ENCODE measurements at regions not wholly inside any gene's neighbourhood (a gene's known extent, or its start where the extent isn't known, plus 50 kb on each side); places are given as distances from the start of the nearest gene placed in this dataset.

DNA sequence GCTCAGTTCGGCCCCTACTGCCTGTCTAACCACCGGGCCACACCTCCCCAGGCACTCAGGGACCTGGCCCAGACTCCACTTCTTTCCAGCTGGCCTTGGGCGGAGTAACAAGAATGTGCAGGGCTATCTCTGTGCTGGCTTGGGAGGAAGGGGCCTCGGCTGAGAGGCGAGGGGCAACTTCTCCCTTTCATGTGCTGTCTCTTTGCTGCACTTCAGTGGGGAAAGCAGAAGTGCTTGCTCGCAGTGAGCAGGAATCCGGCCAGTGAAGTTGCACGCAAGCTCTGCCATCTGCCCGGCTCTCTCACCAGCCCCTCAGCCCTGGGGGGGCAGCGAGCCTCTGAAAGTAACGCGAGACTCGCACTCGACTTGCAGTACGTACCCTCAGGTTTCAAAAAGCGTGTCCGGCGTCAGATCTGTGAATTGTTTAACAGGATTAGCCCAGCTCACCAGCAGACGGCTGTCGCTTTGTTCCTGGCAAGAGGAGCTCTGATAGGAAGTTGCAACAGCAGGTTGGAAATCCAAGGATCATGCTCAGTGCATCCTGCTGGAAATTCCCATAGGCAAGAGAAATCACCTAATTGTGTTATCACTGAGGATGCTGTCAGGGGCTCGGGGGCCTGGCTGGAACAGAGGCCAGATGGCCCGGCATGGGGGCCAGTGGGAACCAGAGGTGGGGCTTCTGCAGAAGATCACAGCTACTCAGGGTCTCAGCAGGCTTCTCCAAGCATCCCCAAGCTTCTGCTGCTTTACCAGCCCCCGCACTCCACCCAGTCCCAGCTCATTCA is 221.1 kb downstream of the NPHP4 start:
- intact Hi-C loops (cut with DNase I) = no loop called here
- FAIRE-seq (no peak), DNase-seq (peak in 3 of 5 donors; percentile 41 to 60 (median 57))
- TF ChIP-seq, protein P1, sequence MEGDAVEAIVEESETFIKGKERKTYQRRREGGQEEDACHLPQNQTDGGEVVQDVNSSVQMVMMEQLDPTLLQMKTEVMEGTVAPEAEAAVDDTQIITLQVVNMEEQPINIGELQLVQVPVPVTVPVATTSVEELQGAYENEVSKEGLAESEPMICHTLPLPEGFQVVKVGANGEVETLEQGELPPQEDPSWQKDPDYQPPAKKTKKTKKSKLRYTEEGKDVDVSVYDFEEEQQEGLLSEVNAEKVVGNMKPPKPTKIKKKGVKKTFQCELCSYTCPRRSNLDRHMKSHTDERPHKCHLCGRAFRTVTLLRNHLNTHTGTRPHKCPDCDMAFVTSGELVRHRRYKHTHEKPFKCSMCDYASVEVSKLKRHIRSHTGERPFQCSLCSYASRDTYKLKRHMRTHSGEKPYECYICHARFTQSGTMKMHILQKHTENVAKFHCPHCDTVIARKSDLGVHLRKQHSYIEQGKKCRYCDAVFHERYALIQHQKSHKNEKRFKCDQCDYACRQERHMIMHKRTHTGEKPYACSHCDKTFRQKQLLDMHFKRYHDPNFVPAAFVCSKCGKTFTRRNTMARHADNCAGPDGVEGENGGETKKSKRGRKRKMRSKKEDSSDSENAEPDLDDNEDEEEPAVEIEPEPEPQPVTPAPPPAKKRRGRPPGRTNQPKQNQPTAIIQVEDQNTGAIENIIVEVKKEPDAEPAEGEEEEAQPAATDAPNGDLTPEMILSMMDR (IDR thresholded peaks at IDR 0.05; ENCODE audit: borderline replicate concordance, extremely low read depth, insufficient read depth) = no peak
- Histone ChIP-seq H3K9me3 (ENCODE audit: control insufficient read depth in 2 of 3, insufficient read depth in 1 of 3, low read length in 3 of 3) (no peaks in the 10 kb centered on the region), H3K36me3 (ENCODE audit: control insufficient read depth in 2 of 3, insufficient read depth in 3 of 3, low read length in 3 of 3) (no peaks in the 10 kb centered on the region), H3K4me3 (ENCODE audit: low read length in 3 of 3) (no peak overlapping the region), H3K27ac (ENCODE audit: low read depth in 2 of 2, low read length in 2 of 2) (no peak overlapping the region), H3K9ac (ENCODE audit: low read length in 3 of 3) (no peak overlapping the region), H3K27me3 (ENCODE audit: control insufficient read depth, insufficient read depth, low read length) (no peaks in the 10 kb centered on the region), H3K4me1 (ENCODE audit: control insufficient read depth in 2 of 3, insufficient read depth in 2 of 3, low read depth in 1 of 3, low read length in 3 of 3) (no peaks in the 10 kb centered on the region)

DNA sequence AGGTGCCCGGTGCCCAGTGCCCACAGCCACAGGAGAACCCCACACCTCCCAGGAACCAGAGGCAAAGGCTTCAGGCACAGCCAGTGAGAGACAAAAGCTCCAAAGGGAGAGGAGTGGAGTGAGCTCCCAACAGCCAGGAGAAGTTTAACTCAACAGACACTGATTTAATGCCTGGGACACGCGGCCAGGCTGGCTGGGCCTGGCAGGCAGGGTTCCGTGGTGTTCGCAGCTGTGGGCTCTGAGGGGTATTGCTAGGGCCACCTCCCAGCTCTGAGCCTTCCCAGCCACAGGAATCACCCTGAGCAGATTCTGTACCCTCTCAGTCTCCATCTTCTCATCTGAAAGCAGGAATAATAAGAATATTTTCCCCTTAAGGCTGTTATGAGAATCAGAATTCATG is 222.5 kb downstream of the NPHP4 start:
- no peak for FAIRE-seq

DNA sequence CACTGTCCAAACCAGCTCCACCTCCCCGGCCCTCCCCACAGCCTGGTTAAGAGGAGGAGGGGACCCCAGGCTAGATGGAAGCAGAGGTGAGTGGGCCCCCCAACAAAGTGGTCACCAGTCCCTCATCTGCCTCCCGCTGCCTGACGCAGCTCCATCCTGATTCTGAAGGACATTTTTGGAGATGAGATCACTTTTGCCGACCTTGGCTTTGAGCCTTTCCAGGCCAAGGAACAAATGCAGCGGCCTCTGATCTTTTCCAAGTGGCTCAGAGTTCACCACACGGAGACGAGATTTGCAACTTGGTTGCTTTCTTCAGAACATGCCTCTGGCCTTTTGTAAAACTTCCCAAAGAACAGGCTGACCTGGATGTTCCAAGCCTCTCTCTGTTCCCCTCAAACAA is 223.1 kb downstream of the NPHP4 start:
- intact Hi-C loops (cut with DNase I) = no loop called here
- DNase-seq (no peak), FAIRE-seq (no peak)
- no peaks in the 10 kb centered on the region for H3K4me1 ChIP-seq (ENCODE audit: control insufficient read depth in 2 of 3, insufficient read depth in 2 of 3, low read depth in 1 of 3, low read length in 3 of 3)
- H3K9me3 ChIP-seq (ENCODE audit: control insufficient read depth in 2 of 3, insufficient read depth in 1 of 3, low read length in 3 of 3) = no peaks in the 10 kb centered on the region
- TF ChIP-seq, protein P1 (IDR thresholded peaks at IDR 0.05; ENCODE audit: borderline replicate concordance, extremely low read depth, insufficient read depth) = no peak
- H3K27me3 ChIP-seq (ENCODE audit: control insufficient read depth, insufficient read depth, low read length) = no peaks in the 10 kb centered on the region
- no peak overlapping the region for H3K4me3 ChIP-seq (ENCODE audit: low read length in 3 of 3)
- no peak overlapping the region for H3K27ac ChIP-seq (ENCODE audit: low read depth in 2 of 2, low read length in 2 of 2)
- H3K9ac ChIP-seq (ENCODE audit: low read length in 3 of 3) = no peak overlapping the region
- no peaks in the 10 kb centered on the region for H3K36me3 ChIP-seq (ENCODE audit: control insufficient read depth in 2 of 3, insufficient read depth in 3 of 3, low read length in 3 of 3)

More for the DNA sequence above, 222.5 kb downstream of the NPHP4 start:
- no peak overlapping the region for H3K27ac ChIP-seq (ENCODE audit: low read depth in 2 of 2, low read length in 2 of 2)
- TF ChIP-seq, protein P1 (IDR thresholded peaks at IDR 0.05; ENCODE audit: borderline replicate concordance, extremely low read depth, insufficient read depth) = no peak
- no peak overlapping the region for H3K9ac ChIP-seq (ENCODE audit: low read length in 3 of 3)
- H3K4me1 ChIP-seq (ENCODE audit: control insufficient read depth in 2 of 3, insufficient read depth in 2 of 3, low read depth in 1 of 3, low read length in 3 of 3) = no peaks in the 10 kb centered on the region
- intact Hi-C loops (cut with DNase I) = no loop called here
- no peaks in the 10 kb centered on the region for H3K27me3 ChIP-seq (ENCODE audit: control insufficient read depth, insufficient read depth, low read length)
- no peak overlapping the region for H3K4me3 ChIP-seq (ENCODE audit: low read length in 3 of 3)
- H3K9me3 ChIP-seq (ENCODE audit: control insufficient read depth in 2 of 3, insufficient read depth in 1 of 3, low read length in 3 of 3) = no peaks in the 10 kb centered on the region
- no peak for DNase-seq
- no peaks in the 10 kb centered on the region for H3K36me3 ChIP-seq (ENCODE audit: control insufficient read depth in 2 of 3, insufficient read depth in 3 of 3, low read length in 3 of 3)
